ENCODE measurements at regions not wholly inside any gene's neighbourhood (a gene's known extent, or its start where the extent isn't known, plus 50 kb on each side); places are given as distances from the start of the nearest gene placed in this dataset.

DNA sequence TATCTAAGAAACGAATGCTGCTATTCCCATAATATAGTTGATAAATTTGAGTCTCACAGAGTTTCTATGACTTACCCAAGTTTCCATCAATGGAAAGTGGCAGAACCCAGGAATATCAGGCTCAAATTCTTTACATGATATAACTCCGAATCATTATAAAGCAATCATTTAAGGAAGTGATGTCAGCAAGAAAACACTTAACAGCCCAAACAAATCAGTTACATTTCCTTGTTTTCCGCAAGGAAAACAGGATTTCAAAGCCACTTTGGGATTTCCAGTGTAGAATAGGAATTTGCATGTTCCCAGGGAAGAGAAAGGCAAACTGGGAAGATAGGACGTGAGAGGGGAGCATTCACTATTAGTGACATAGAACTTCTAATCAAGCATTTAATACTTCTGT, 311.4 kb upstream of the GOT2 start:
- no peak overlapping the region for H3K4me3 Mint-ChIP-seq
- H3K79me2 ChIP-seq (replicated peaks; ENCODE audit: insufficient read depth): no peaks in the 10 kb centered on the region
- TF ChIP-seq REST (IDR thresholded peaks at IDR 0.05; ENCODE audit: unreplicated experiment) (no peak), POLR2AphosphoS5 (IDR thresholded peaks at IDR 0.05; ENCODE audit: low read depth) (no peak), EZH2phosphoT487 (IDR thresholded peaks at IDR 0.05; ENCODE audit: unreplicated experiment) (no peak), JUNB (IDR thresholded peaks at IDR 0.05; ENCODE audit: unreplicated experiment) (no peak), EZH2 (IDR thresholded peaks at IDR 0.05; ENCODE audit: low read depth, unreplicated experiment) (no peak), STAT1 (IDR thresholded peaks at IDR 0.05; ENCODE audit: unreplicated experiment) (no peak), ZNF331 (CRISPR knock-in tag; IDR thresholded peaks at IDR 0.05; ENCODE audit: low read depth) (no peak), ZNF114 (CRISPR knock-in tag; IDR thresholded peaks at IDR 0.05) (no peak)
- TF ChIP-seq, protein P1, sequence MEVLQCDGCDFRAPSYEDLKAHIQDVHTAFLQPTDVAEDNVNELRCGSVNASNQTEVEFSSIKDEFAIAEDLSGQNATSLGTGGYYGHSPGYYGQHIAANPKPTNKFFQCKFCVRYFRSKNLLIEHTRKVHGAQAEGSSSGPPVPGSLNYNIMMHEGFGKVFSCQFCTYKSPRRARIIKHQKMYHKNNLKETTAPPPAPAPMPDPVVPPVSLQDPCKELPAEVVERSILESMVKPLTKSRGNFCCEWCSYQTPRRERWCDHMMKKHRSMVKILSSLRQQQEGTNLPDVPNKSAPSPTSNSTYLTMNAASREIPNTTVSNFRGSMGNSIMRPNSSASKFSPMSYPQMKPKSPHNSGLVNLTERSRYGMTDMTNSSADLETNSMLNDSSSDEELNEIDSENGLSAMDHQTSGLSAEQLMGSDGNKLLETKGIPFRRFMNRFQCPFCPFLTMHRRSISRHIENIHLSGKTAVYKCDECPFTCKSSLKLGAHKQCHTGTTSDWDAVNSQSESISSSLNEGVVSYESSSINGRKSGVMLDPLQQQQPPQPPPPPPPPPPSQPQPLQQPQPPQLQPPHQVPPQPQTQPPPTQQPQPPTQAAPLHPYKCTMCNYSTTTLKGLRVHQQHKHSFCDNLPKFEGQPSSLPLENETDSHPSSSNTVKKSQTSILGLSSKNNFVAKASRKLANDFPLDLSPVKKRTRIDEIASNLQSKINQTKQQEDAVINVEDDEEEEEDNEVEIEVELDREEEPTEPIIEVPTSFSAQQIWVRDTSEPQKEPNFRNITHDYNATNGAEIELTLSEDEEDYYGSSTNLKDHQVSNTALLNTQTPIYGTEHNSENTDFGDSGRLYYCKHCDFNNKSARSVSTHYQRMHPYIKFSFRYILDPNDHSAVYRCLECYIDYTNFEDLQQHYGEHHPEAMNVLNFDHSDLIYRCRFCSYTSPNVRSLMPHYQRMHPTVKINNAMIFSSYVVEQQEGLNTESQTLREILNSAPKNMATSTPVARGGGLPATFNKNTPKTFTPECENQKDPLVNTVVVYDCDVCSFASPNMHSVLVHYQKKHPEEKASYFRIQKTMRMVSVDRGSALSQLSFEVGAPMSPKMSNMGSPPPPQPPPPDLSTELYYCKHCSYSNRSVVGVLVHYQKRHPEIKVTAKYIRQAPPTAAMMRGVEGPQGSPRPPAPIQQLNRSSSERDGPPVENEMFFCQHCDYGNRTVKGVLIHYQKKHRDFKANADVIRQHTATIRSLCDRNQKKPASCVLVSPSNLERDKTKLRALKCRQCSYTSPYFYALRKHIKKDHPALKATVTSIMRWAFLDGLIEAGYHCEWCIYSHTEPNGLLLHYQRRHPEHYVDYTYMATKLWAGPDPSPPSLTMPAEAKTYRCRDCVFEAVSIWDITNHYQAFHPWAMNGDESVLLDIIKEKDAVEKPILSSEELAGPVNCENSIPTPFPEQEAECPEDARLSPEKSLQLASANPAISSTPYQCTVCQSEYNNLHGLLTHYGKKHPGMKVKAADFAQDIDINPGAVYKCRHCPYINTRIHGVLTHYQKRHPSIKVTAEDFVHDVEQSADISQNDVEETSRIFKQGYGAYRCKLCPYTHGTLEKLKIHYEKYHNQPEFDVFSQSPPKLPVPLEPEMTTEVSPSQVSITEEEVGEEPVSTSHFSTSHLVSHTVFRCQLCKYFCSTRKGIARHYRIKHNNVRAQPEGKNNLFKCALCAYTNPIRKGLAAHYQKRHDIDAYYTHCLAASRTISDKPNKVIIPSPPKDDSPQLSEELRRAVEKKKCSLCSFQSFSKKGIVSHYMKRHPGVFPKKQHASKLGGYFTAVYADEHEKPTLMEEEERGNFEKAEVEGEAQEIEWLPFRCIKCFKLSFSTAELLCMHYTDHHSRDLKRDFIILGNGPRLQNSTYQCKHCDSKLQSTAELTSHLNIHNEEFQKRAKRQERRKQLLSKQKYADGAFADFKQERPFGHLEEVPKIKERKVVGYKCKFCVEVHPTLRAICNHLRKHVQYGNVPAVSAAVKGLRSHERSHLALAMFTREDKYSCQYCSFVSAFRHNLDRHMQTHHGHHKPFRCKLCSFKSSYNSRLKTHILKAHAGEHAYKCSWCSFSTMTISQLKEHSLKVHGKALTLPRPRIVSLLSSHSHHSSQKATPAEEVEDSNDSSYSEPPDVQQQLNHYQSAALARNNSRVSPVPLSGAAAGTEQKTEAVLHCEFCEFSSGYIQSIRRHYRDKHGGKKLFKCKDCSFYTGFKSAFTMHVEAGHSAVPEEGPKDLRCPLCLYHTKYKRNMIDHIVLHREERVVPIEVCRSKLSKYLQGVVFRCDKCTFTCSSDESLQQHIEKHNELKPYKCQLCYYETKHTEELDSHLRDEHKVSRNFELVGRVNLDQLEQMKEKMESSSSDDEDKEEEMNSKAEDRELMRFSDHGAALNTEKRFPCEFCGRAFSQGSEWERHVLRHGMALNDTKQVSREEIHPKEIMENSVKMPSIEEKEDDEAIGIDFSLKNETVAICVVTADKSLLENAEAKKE (CRISPR knock-in tag; IDR thresholded peaks at IDR 0.05): no peak
- TF ChIP-seq, protein P2, sequence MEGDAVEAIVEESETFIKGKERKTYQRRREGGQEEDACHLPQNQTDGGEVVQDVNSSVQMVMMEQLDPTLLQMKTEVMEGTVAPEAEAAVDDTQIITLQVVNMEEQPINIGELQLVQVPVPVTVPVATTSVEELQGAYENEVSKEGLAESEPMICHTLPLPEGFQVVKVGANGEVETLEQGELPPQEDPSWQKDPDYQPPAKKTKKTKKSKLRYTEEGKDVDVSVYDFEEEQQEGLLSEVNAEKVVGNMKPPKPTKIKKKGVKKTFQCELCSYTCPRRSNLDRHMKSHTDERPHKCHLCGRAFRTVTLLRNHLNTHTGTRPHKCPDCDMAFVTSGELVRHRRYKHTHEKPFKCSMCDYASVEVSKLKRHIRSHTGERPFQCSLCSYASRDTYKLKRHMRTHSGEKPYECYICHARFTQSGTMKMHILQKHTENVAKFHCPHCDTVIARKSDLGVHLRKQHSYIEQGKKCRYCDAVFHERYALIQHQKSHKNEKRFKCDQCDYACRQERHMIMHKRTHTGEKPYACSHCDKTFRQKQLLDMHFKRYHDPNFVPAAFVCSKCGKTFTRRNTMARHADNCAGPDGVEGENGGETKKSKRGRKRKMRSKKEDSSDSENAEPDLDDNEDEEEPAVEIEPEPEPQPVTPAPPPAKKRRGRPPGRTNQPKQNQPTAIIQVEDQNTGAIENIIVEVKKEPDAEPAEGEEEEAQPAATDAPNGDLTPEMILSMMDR (conservative IDR thresholded peaks at IDR 0.05; ENCODE audit: low read depth in 2 of 2): no peak
- no peak overlapping the region for H3K27ac ChIP-seq (ENCODE audit: low read depth)
- no peaks in the 10 kb centered on the region for H3K27me3 ChIP-seq (ENCODE audit: insufficient read depth)
- no peaks in the 10 kb centered on the region for H3K36me3 Mint-ChIP-seq (ENCODE audit: low read depth)
- H3K27me3 Mint-ChIP-seq (ENCODE audit: insufficient read depth, low read depth, poor library complexity): no peaks in the 10 kb centered on the region
- no peak overlapping the region for H3K4me2 ChIP-seq
- no peaks in the 10 kb centered on the region for H3K4me1 Mint-ChIP-seq
- no peak overlapping the region for H3K4me3 ChIP-seq
- no peaks in the 10 kb centered on the region for H3K4me1 ChIP-seq (ENCODE audit: insufficient read depth)
- ATAC-seq (no peak), DNase-seq (ENCODE audit: low spot score) (no peak)
- H3K9me3 Mint-ChIP-seq: no peaks in the 10 kb centered on the region
- H2AFZ ChIP-seq: no peak overlapping the region
- no peak overlapping the region for H3K27ac Mint-ChIP-seq
- no peaks in the 10 kb centered on the region for H3F3A ChIP-seq (replicated peaks; ENCODE audit: low read depth)
- no peaks in the 10 kb centered on the region for H4K20me1 ChIP-seq (replicated peaks; ENCODE audit: insufficient read depth)
- H3K36me3 ChIP-seq (ENCODE audit: insufficient read depth): no peaks in the 10 kb centered on the region
- peaks cover 11% of the 10 kb centered on the region; the same call in 1 of the 2 replicates for H3K9me2 ChIP-seq (ENCODE audit: insufficient read depth)
